HepG2 (cell line): ENCODE measurements at regions not wholly inside any gene's neighbourhood (a gene's known extent, or its start where the extent isn't known, plus 50 kb on each side); places are given as distances from the start of the nearest gene placed in this dataset.

ENCODE experiments used
- CBX1 ChIP-seq: IDR thresholded peaks from one replicate; pipeline ENCODE4 v1.6.1; 2016; ENCODE audit warnings: antibody characterized with exemption, low read depth
- ERF ChIP-seq: IDR thresholded peaks from 2 replicates; pipeline ENCODE4 v1.6.1; 2018; ENCODE audit warnings: missing biosample characterization, missing genetic modification reagents
- FOXA3 ChIP-seq: IDR thresholded peaks from 2 replicates; pipeline ENCODE4 v1.6.1; 2016; ENCODE audit warnings: missing genetic modification reagents, missing compliant biosample characterization
- MTA1 ChIP-seq: sonication (generic); formaldehyde crosslinking; IDR thresholded peaks from 2 replicates; pipeline ENCODE4 v1.4.0; 2020; ENCODE audit warnings: missing genetic modification reagents, mild to moderate bottlenecking, borderline replicate concordance
- ONECUT2 ChIP-seq: sonication (generic); formaldehyde crosslinking; IDR thresholded peaks from 2 replicates; pipeline ENCODE4 v1.4.0; 2020; ENCODE audit warnings: missing genetic modification reagents
- SRY ChIP-seq: sonication (generic); formaldehyde crosslinking; IDR thresholded peaks from 2 replicates; pipeline ENCODE4 v1.8.0; 2022; ENCODE audit warnings: mild to moderate bottlenecking, missing genetic modification reagents
- THAP11 ChIP-seq: IDR thresholded peaks from 2 replicates; pipeline ENCODE4 v1.6.1; 2016; ENCODE audit warnings: missing biosample characterization, missing genetic modification reagents
- ZBTB1 ChIP-seq: sonication (generic); formaldehyde crosslinking; IDR thresholded peaks from 2 replicates; pipeline ENCODE4 v1.4.0; 2020; ENCODE audit warnings: missing genetic modification reagents, borderline replicate concordance
- ZNF460 ChIP-seq: sonication (generic); formaldehyde crosslinking; IDR thresholded peaks from 2 replicates; pipeline ENCODE4 v1.5.1; 2020; ENCODE audit warnings: missing genetic modification reagents, mild to moderate bottlenecking, borderline replicate concordance
- ZNF878 ChIP-seq: sonication (generic); formaldehyde crosslinking; IDR thresholded peaks from 2 replicates; pipeline ENCODE4 v1.8.1; 2023; ENCODE audit warnings: mild to moderate bottlenecking, missing genetic modification reagents, moderate library complexity
- TF ChIP-seq, protein P1 (sequence below): sonication (generic); formaldehyde crosslinking; IDR thresholded peaks from 2 replicates; pipeline ENCODE4 v1.9.0; 2021; ENCODE audit warnings: mild to moderate bottlenecking, missing genetic modification reagents
- TF ChIP-seq, protein P2 (sequence below): sonication (generic); formaldehyde crosslinking; IDR thresholded peaks from 2 replicates; pipeline ENCODE4 v1.5.0; 2020; ENCODE audit warnings: mild to moderate bottlenecking, missing genetic modification reagents, borderline replicate concordance
- TF ChIP-seq, protein P3 (sequence below): sonication (generic); formaldehyde crosslinking; IDR thresholded peaks from 2 replicates; pipeline ENCODE4 v1.4.0; 2020; ENCODE audit warnings: low read depth, mild to moderate bottlenecking, missing genetic modification reagents
- TF ChIP-seq, protein P4 (sequence below): sonication (generic); formaldehyde crosslinking; IDR thresholded peaks from 2 replicates; pipeline ENCODE4 v1.8.0; 2022; ENCODE audit warnings: low read depth, missing genetic modification reagents

DNA sequence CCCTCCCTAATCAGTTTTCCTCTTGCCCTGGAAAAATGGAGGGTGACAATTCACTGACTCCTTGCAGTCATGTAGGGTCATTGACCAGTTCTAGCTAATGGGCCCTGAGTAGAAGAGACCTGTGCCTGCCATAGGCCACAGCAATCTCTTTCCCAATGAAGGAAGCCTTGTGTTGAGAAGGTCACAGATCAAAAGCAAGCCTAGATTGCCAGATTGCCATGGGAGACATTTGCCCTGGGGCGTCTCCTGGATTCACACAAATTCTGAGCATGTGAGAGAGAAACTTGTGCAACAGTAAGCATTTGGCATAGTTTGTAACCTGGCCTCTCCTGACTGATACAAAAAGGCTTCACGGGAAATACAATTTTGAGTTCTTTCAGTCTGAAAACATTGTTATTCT, 148.0 kb downstream of the NUDT12 start (continued):
- TF ChIP-seq, protein P1, sequence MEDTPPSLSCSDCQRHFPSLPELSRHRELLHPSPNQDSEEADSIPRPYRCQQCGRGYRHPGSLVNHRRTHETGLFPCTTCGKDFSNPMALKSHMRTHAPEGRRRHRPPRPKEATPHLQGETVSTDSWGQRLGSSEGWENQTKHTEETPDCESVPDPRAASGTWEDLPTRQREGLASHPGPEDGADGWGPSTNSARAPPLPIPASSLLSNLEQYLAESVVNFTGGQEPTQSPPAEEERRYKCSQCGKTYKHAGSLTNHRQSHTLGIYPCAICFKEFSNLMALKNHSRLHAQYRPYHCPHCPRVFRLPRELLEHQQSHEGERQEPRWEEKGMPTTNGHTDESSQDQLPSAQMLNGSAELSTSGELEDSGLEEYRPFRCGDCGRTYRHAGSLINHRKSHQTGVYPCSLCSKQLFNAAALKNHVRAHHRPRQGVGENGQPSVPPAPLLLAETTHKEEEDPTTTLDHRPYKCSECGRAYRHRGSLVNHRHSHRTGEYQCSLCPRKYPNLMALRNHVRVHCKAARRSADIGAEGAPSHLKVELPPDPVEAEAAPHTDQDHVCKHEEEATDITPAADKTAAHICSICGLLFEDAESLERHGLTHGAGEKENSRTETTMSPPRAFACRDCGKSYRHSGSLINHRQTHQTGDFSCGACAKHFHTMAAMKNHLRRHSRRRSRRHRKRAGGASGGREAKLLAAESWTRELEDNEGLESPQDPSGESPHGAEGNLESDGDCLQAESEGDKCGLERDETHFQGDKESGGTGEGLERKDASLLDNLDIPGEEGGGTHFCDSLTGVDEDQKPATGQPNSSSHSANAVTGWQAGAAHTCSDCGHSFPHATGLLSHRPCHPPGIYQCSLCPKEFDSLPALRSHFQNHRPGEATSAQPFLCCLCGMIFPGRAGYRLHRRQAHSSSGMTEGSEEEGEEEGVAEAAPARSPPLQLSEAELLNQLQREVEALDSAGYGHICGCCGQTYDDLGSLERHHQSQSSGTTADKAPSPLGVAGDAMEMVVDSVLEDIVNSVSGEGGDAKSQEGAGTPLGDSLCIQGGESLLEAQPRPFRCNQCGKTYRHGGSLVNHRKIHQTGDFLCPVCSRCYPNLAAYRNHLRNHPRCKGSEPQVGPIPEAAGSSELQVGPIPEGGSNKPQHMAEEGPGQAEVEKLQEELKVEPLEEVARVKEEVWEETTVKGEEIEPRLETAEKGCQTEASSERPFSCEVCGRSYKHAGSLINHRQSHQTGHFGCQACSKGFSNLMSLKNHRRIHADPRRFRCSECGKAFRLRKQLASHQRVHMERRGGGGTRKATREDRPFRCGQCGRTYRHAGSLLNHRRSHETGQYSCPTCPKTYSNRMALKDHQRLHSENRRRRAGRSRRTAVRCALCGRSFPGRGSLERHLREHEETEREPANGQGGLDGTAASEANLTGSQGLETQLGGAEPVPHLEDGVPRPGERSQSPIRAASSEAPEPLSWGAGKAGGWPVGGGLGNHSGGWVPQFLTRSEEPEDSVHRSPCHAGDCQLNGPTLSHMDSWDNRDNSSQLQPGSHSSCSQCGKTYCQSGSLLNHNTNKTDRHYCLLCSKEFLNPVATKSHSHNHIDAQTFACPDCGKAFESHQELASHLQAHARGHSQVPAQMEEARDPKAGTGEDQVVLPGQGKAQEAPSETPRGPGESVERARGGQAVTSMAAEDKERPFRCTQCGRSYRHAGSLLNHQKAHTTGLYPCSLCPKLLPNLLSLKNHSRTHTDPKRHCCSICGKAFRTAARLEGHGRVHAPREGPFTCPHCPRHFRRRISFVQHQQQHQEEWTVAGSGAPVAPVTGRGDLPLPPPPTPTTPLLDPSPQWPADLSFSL: no peak
- TF ChIP-seq ZNF460 (CRISPR knock-in tag): no peak
- TF ChIP-seq, protein P2, sequence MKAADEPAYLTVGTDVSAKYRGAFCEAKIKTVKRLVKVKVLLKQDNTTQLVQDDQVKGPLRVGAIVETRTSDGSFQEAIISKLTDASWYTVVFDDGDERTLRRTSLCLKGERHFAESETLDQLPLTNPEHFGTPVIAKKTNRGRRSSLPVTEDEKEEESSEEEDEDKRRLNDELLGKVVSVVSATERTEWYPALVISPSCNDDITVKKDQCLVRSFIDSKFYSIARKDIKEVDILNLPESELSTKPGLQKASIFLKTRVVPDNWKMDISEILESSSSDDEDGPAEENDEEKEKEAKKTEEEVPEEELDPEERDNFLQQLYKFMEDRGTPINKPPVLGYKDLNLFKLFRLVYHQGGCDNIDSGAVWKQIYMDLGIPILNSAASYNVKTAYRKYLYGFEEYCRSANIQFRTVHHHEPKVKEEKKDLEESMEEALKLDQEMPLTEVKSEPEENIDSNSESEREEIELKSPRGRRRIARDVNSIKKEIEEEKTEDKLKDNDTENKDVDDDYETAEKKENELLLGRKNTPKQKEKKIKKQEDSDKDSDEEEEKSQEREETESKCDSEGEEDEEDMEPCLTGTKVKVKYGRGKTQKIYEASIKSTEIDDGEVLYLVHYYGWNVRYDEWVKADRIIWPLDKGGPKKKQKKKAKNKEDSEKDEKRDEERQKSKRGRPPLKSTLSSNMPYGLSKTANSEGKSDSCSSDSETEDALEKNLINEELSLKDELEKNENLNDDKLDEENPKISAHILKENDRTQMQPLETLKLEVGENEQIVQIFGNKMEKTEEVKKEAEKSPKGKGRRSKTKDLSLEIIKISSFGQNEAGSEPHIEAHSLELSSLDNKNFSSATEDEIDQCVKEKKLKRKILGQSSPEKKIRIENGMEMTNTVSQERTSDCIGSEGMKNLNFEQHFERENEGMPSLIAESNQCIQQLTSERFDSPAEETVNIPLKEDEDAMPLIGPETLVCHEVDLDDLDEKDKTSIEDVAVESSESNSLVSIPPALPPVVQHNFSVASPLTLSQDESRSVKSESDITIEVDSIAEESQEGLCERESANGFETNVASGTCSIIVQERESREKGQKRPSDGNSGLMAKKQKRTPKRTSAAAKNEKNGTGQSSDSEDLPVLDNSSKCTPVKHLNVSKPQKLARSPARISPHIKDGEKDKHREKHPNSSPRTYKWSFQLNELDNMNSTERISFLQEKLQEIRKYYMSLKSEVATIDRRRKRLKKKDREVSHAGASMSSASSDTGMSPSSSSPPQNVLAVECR (CRISPR knock-in tag): no peak
- TF ChIP-seq ZNF878: no peak
- TF ChIP-seq THAP11 (CRISPR knock-in tag): no peak
- no peak for TF ChIP-seq ONECUT2 (CRISPR knock-in tag)
- TF ChIP-seq MTA1 (CRISPR knock-in tag): no peak
- TF ChIP-seq, protein P3, sequence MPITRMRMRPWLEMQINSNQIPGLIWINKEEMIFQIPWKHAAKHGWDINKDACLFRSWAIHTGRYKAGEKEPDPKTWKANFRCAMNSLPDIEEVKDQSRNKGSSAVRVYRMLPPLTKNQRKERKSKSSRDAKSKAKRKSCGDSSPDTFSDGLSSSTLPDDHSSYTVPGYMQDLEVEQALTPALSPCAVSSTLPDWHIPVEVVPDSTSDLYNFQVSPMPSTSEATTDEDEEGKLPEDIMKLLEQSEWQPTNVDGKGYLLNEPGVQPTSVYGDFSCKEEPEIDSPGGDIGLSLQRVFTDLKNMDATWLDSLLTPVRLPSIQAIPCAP (CRISPR knock-in tag): no peak
- no peak for TF ChIP-seq CBX1
- TF ChIP-seq, protein P4, sequence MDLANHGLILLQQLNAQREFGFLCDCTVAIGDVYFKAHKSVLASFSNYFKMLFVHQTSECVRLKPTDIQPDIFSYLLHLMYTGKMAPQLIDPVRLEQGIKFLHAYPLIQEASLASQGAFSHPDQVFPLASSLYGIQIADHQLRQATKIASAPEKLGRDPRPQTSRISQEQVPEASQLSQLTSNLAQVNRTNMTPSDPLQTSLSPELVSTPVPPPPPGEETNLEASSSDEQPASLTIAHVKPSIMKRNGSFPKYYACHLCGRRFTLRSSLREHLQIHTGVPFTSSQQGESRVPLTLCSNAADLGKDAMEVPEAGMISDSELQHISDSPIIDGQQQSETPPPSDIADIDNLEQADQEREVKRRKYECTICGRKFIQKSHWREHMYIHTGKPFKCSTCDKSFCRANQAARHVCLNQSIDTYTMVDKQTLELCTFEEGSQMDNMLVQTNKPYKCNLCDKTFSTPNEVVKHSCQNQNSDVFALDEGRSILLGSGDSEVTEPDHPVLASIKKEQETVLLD (CRISPR knock-in tag): no peak
- no peak for TF ChIP-seq SRY (CRISPR knock-in tag)
- no peak for TF ChIP-seq ZBTB1 (CRISPR knock-in tag)
- TF ChIP-seq ERF (CRISPR knock-in tag): no peak
- no peak for TF ChIP-seq FOXA3 (CRISPR knock-in tag)
